Renal cortical epithelial cell (primary cell): ENCODE measurements at regions not wholly inside any gene's neighbourhood (a gene's known extent, or its start where the extent isn't known, plus 50 kb on each side); places are given as distances from the start of the nearest gene placed in this dataset.

Experiments
- DNase-seq: peaks from one replicate; pipeline ENCODE4 v3.0.0-alpha.2; 2011; ENCODE audit warnings: low read depth

DNA sequence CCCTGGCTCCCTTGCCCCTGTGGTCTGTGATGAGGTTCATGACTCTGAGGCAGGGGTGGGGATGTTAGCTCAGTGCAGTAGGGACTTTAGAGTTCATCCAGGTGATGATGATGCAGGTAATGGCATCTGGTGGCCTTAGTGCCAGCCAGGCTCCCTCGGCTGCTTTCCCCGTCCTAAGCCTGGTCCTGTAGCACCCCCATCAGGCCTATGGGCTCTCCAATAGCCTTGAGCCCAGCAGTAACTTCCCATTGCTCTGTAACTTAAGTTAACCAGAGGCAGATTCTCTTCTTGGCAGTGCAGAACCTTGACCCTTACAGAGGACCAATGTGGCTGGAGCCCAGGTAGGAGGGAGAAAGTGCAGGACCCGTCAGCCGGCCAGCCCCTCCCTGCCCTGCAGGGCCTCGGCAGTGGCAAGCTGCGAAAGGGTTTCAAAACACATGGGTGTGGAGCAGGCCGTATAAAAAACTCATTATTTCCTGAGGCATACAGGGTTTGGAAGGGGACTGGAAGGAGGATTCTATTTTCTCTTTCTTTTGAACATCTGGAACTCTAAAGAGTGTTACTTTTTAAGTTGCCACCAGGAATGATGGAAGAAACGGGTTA is 406.9 kb downstream of the CDH26 start:
- no peak for DNase-seq

DNA sequence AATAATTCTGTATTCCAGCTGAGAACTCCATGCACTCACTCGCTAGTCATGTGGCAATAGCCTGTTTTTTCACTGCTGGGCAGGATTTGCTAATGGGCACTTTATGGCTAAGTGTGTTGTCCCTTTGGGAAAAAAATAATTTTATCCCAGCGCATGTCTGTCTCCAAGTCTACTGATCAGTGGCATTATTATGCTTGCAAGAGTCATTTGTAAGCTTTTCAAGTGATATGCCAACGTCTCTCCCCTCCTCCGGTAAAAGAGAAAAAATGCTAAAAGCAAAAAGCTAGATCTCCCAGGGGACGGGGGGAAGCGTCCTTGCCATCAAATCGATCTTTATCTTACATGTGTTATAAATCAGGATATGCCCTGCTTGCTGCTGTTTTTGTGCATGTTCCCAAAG is 407.7 kb downstream of the CDH26 start:
- no peak for DNase-seq

DNA sequence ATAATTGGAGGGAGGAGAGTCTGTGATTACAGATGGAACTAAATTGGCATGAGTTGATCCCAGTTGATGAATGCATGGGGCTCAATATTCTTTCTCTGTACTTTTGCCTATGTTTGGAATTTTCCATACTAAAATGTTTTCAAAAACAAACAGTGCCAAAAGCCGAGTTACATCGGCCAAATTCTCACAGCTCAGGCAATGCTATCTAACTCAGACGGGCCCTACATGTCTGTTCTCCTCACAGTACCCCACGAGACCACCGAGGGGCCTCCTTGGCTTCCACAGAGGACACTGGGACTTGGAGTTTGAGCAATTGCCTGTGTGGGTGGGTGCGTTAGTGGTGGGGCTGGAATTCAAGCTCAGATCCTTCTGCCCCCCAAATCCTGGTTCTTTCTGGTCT is 413.2 kb downstream of the CDH26 start:
- no peak for DNase-seq

DNA sequence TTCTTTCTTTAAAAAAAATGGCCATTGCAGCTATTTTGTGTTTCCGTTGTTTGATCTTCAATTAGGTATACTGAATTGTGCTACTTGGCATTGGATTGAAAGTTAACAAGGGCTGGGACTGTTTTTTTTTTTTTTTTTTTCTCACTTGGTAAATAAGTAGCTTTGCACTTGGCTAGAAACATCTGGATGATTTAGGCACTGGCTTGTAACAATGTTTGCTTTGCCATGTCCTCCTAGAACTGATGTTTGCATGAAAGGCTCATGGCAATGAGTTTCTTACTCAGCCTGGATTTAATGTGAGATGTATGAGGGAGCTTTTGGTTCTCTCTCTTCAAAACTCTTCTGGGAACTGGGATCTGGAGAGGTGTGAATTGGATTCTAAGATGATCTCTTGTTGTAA is 414.1 kb downstream of the CDH26 start:
- DNase-seq: peak; percentile 30

DNA sequence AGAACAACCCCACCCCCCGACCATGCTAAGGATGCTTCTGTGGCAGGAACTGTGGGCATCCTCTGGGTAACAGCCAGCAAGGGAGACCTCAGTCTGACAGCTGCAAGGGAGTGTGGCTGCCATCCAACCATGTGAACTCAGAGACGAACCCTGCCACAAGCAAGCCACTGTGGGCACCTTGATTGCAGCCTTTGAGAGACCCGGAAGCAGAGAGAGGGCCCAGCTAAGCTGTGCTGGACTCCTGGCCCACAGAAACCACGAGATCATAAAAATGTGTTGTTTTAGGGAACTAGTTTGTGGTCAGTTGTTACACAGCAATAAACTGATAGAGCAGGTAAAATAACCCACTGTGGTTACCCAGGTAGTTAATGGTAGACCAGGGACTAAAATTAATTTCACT is 414.6 kb downstream of the CDH26 start:
- DNase-seq: peak; percentile 23

DNA sequence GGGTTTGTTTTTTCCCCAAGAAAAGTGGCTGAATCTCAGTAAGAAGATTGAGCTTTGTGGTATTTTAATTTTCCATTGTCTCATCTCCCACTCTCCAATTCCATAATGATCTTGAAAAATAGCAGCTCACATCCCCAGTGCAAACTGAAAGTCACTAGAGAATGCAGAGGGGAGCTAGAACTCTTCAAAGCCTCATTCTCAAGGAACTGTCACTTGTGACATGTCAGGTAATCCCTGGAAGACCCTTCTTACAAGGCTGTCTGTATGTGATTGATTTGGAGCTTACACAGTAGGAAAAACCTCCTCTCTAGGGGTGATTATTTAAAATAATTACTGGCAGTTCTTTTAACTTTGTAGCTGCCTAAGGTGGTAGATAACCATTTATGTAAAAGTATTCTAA is 420.4 kb downstream of the CDH26 start:
- no peak for DNase-seq

DNA sequence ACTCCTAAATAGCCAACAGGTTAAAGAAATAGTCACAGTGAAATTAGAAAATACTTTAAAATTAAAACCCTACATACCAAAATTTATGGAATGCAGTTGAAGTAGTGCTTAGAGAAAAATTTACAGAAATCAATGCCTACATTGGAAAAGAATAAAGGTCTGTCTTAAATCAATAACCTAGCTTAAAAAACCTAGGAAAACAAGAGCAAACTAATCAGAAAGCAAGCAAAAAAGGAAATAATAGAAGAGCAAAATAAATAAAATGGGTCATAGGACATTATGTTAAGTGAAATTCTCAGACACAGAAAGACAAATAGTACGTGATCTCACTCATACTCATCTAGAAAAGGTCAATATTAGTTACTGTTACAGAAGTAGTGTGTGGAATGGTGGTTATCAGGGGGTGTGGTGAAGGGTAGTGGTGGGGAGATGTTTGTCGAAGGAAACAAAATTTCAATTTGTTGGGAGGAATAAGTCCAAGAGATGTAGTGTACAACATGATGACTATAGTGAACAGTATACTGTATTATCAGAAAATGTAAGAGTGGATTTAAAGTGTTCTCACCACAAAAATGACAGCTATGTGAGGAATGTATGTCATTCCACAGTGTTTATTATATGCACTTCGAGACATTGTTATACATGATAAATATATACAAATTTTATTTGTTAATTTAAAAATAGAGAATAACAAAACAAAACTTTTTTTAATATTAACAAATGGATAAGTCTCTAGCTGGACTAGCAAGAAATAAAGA is 423.6 kb downstream of the CDH26 start:
- DNase-seq: no peak

DNA sequence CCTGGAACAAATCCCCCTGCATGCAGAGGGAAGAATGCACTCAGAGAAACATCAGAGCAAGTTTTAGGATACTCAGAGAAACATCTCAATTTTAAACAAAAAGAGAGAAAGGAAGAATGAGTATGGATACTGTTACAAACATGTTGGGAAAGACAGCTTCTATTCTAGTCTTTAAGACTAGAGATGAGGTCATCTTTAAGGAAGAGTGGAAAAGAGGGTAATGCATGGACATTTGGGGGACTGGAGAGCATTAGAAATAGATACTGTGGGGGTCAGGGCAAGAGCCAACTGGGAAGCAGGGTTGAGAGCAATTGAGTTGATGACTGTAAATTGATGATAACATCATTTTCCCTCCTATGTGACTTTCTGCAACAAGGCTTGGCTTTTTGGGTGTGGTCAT is 431.2 kb downstream of the CDH26 start:
- DNase-seq: no peak

DNA sequence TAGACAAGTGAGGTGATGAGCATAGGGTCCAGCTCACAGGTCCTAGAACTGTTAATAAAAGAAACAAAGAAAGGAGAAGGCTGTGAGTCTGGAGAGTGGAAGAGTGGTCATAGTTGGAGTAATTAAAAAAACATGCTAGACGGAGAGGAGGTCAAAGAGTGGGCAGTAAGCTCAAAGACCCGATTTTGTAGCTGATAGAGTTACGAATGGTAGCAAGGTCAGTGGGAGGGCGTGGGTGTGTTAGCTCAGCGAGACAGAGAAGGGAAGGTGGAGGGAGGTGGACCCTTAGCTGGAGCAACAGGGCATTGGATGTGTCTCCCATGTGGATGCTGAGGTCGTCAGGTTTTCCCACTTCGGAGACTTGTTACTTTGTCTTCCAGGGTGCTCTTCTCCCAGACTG is 431.7 kb downstream of the CDH26 start:
- no peak for DNase-seq

DNA sequence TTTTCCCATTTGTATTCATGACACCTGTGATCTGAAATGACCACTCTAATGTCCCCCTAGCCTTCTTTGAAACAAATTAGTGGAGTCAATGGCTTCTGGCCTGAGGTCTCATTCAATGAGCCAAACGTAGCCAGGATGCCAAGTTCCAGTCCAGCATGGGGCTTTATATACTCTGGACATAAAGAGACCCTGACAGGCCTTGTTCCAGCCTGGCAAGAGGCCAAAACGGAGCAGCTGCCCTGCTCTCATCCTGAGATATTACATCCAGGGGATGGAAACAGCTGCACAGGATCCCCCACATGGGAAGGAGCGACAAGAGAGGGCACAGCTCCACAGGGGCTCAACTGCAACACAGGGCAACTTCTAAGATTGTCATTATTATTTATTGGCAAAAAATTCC is 437.8 kb downstream of the CDH26 start:
- no peak for DNase-seq

DNA sequence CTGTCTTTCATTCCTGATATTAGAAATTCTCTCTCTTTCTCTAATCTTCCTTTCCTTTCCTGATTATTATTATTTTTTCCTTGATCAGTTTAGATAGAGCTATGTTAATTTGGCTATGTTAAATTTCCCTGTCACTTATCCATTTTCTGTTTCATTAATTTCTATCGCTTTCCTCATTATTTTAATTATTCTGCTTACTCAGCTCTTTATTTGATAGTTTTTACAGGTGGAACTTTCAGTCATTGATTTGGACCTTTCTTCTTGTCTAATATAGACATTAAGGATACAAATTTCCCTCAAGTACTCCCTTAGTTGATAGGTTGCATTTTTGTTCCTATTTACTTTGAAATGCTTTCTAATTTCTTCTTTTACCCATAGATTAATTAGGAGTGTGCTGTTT is 442.3 kb downstream of the CDH26 start:
- no peak for DNase-seq

DNA sequence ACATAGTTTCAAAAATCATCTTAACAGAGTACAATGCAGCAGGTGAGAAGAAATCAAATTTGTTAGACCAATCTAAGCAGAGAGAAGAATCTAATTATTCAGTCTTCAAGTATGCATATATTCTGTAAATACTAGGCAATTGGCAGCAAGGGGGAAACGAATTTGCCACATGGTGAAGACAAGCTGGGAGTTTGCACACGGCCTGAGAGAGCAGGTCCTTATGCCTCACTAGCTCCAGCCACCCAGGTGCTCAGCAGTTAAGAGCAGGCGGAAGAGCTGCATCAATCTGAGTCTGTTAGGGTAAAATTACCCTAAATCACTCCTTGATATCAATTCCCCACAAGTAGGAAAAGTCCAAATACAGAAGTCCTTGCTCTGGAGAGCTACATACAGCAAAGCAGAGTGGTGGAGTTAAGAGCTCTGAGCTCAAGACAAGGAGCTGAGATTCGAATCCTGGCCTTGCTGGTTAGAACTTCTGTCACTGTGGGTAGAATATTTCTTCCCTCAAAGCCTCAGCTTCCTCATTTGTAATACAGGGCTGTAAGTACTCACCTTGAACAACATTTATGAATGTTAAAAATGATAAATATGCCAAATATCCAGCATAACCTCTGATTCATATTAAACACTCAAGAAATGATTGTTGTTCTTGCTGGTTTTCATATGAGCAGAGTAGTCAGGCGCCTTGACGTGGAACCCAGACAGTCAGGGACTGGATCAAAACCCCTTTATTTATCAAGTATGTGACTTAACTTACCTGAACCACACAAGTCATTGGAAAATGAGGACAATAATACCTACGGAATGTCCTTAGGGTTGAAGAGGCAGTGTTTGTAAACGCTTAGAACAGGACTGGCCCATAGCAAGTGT is 444.2 kb downstream of the CDH26 start:
- DNase-seq: no peak

DNA sequence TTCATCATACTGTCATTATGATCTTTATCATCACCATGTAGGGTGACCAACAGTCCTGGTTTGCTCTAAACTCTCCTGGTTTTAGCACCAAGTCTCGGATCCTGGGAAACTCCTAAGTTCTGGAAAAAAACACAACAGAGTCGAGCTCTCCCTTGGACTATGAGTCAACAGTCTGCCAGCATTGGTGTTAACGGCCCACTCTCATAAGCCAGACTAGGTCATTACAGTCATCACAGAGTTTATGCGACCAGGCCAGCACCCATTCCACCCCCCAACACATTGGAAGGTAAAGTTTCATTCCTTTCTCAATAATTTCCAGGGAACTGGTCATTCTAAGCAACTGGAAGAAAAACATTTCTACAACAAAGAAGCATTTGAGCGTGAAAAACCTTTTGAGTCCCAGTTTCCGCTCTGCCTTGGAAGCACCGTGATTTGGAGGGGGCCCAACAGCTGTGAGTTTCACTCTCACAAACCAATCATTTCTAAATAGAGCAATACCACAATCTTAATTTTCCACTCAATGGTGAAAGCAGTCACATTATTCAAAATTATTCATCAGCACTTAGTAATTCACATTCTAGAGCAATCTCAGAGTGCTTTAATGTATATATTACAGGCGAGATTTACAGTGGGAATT is 445.0 kb downstream of the CDH26 start:
- no peak for DNase-seq

DNA sequence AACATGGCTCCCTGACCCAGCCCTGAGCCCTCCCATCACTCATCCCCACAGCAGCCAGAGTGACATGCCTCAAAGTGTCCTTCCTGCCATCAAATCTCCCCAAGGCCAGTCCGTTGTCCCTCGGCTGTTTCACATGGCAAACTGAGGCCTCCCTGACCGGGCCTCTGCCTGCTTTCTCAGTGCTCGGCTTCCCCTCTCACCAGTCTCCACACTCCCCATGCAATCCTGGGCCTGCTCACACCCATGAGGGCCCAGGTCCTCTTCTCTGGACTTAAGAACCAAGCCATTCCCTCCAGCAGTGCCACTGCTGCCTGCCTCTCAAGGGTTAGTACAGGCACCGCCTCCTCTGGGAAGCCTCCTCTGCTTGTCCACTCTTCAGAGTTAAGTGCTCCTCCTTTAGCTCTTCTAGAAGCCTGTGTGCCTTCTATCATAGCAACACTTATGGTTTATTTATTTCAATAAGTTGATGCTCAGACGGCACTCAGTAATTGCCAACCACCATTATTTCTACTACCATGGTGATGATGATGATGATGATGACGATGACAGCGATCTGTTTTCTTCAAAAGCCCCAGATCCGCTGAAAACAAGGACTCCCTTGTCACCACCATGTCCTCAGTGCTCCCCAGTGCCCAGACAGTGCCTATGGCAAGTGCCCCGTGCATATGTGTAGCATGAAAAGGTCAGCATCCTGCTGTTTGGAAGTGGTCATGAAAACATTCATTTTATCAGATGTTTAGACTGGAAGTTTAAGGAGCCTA is 449.0 kb downstream of the CDH26 start:
- no peak for DNase-seq

DNA sequence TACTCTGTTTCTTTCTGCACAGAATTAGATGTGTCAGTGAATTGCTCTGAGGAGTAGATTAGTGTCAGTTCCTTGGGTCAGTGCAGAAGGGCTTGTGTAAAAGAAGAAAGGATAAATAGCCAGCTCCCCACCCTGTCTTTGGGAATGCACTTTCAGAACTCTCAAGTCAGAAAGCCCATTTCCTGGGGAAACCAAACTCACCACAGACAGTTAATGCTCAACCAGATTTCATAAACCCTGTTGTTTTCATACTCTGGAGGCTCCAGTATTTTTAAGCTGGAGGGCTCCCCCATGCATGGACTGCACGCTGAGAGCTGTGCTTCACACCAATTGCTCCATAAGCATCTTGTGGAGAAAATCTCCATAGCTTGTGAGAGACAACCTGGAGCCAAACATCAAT is 449.7 kb downstream of the CDH26 start:
- DNase-seq: no peak

DNA sequence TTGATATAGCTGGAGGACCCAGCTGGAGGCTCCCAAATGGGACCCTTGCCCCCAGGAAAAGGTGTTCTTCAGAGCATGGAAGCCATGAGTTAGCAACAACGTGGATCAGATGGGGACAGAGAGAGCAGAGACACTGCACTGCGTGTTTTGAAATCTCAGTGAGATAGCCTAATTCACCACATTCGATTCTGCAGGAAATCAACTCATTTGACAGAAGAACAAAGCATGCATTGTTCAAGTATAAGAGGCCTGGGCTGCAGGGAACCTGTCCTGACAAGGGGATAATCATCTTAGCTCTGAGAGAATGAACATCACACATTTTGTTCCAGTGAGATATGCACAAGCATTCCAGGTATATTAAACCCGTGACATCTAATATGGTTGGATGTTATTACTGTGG is 450.2 kb downstream of the CDH26 start:
- DNase-seq: no peak

DNA sequence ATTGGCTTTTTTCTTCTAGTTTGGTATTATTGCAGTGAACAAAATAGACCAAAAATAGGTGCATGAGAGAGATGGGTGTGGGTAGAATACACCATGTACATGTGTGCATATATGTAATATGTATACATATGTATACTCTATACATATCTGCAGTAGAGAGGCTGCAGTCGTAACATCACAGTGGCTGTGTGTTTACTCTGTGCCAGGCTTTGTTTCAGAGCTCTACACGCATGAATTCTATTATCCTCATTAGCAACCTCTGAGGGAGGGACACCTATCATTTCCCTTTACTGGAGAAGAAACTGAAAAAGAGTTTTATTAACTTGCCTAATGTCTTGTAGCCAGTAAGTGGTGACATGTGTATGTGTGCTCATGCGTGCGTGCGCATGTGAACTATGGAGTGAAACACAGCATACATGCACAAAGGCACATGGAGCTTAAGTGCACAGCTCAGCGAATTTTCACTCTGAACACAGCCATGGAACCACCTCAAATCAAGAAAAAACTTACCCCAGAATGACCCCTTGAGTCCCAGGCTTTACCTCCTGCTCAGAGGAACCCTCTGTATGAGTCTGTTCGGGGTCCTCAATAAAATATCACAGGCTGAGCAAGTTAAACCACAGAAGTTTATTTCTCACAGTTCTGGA is 452.5 kb downstream of the CDH26 start:
- no peak for DNase-seq

DNA sequence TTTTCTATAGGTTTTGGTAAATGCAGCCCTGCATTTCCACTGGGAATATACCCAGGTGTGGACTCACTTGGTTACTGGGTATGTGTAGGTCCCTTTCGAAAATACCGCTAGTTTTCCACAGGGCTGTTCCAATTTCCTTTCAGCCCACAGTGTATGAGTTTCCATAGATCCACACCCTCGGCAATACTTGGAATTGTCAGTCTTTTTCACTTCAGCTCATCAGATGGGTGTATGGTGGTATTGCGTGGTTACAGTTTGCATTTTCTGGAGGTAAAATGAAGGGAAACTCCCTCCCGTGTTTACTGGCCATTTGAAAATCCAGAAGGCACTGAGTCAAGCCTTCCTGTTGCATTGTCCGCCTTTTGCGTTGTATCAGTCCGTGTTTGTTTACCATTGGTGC is 453.6 kb downstream of the CDH26 start:
- DNase-seq: no peak

DNA sequence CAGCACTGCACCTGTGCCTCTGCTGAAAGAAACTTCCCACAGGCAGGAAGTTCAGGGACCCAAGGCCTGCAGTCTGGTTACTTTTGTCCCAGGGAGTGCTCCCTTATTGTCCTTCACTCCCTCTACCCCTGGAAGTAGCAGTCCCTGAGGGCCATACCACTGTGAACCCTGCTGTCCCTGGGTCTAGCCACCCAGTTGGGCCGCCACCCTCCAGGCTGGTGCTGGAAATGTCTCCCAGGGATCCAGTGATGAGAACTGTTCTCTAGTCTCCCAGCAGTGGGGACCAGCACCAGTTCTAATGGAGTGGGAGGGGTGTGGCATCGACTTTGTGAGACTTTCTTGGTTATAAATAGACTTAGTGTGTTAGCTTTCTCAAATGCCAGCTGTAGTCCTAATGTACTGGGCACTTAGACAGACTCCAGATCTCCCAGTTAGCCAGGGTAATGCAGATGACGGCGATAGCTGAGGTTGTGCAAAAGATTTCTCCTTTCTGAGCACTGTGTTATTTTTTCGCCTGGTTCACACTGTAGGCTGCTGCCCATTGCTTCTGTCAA is 462.5 kb downstream of the CDH26 start:
- no peak for DNase-seq

DNA sequence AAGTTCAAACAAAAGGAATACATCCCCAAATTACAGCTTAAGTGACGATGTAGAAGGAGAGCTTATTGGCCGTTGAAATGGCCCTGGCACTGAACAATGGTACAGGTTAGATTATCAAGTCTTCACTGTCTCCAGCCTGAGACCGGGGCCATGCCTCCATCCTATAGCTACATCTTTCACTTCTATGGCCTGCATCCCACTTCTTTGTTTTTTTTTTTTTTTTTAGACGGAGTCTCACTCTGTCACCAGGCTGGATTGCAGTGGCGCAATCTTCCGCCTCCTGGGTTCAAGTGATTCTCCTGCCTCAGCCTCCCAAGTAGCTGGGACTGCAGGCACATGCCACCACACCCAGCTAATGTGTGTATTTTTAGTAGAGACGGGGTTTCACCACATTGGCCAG is 464.6 kb downstream of the CDH26 start:
- no peak for DNase-seq
